ENCODE measurements at regions not wholly inside any gene's neighbourhood (a gene's known extent, or its start where the extent isn't known, plus 50 kb on each side); places are given as distances from the start of the nearest gene placed in this dataset.

DNA sequence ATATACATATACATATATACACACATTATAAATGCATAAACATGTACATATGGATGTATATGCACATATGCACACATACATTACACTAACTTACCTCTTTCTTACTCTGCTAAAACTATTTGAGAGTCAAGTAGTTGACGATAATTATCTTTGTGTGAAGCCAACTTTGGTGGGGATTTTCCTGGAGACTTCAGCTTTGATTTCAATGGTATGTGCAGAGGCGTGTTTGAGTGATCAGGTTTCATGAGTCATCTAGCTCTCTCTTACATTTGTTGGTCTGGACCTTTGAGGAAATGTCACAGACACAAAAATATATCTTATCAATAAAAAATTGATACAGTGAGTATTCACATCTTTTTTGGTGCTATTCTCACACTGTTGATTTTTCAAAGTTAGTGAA, 769.1 kb upstream of the LUZP2 start:
- TF ChIP-seq, protein P1, sequence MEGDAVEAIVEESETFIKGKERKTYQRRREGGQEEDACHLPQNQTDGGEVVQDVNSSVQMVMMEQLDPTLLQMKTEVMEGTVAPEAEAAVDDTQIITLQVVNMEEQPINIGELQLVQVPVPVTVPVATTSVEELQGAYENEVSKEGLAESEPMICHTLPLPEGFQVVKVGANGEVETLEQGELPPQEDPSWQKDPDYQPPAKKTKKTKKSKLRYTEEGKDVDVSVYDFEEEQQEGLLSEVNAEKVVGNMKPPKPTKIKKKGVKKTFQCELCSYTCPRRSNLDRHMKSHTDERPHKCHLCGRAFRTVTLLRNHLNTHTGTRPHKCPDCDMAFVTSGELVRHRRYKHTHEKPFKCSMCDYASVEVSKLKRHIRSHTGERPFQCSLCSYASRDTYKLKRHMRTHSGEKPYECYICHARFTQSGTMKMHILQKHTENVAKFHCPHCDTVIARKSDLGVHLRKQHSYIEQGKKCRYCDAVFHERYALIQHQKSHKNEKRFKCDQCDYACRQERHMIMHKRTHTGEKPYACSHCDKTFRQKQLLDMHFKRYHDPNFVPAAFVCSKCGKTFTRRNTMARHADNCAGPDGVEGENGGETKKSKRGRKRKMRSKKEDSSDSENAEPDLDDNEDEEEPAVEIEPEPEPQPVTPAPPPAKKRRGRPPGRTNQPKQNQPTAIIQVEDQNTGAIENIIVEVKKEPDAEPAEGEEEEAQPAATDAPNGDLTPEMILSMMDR (optimal IDR thresholded peaks at IDR 0.05 in 1 of 3, IDR thresholded peaks at IDR 0.05 in 1 of 3, conservative IDR thresholded peaks at IDR 0.05 in 1 of 3; ENCODE audit: extremely low read depth in 1 of 3, insufficient read depth in 2 of 3, low read length in 3 of 3) = no peak
- no peak for TF ChIP-seq EZH2 (IDR thresholded peaks at IDR 0.05; ENCODE audit: low read length)
